C4-2B (cell line): ENCODE measurements at regions not wholly inside any gene's neighbourhood (a gene's known extent, or its start where the extent isn't known, plus 50 kb on each side); places are given as distances from the start of the nearest gene placed in this dataset.
A peak's percentile ranks its signal among the peaks of the same experiment; 100 is the strongest.

Source experiments
- H3K27ac ChIP-seq: fragments of 450-650 bp; 2 replicates; pipeline ENCODE4 v1.5.1; 2017
- ZFX ChIP-seq: fragments of 450-650 bp; IDR thresholded peaks from 2 replicates; pipeline ENCODE4 v1.6.1; 2017
- TF ChIP-seq, protein P1 (sequence below): fragments of 450-650 bp; conservative IDR thresholded peaks from 2 replicates; pipeline ENCODE4 v1.5.1; 2017; ENCODE audit warnings: mild to moderate bottlenecking

DNA sequence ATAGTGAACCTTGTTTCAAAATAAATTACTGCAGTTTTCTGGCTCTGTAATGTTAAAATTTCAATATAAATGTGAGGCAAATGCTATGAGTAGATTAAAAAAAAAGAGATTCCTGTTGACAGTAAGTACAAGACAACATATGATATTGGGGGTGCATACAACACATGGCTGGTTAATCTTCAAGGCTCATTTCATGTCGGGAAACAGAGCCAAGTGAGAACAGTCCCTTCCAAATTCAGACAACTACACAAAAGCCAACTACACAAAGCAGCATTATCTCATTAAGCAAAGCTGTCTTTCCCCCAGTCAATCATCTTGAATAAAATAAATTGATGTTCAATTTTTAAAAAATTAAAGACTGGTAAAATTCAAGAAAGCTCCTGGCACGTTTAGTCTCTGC is 549.2 kb downstream of the CCDC85A start:
- no peak for TF ChIP-seq ZFX
- TF ChIP-seq, protein P1, sequence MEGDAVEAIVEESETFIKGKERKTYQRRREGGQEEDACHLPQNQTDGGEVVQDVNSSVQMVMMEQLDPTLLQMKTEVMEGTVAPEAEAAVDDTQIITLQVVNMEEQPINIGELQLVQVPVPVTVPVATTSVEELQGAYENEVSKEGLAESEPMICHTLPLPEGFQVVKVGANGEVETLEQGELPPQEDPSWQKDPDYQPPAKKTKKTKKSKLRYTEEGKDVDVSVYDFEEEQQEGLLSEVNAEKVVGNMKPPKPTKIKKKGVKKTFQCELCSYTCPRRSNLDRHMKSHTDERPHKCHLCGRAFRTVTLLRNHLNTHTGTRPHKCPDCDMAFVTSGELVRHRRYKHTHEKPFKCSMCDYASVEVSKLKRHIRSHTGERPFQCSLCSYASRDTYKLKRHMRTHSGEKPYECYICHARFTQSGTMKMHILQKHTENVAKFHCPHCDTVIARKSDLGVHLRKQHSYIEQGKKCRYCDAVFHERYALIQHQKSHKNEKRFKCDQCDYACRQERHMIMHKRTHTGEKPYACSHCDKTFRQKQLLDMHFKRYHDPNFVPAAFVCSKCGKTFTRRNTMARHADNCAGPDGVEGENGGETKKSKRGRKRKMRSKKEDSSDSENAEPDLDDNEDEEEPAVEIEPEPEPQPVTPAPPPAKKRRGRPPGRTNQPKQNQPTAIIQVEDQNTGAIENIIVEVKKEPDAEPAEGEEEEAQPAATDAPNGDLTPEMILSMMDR = no peak
- H3K27ac ChIP-seq = no peak overlapping the region

DNA sequence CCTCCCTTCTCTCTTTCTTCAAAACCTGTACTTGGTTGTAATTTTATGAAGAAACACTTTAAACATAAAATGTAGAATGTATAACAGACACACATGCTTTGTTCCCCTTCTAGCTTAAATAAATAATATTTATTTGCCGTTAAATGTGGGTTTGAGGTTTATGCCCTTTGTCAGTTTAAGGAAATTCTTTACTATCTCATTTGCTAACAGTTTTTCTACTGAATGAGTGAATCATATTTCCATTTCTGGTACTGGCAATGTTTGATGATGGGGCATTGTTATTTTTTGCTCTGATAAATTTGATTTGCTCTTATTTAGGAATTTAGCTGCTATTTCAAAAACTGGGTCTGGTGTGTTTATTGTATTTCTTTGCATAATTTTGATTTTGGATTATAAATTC is 555.6 kb downstream of the CCDC85A start:
- TF ChIP-seq, protein P1 = no peak
- no peak for TF ChIP-seq ZFX

DNA sequence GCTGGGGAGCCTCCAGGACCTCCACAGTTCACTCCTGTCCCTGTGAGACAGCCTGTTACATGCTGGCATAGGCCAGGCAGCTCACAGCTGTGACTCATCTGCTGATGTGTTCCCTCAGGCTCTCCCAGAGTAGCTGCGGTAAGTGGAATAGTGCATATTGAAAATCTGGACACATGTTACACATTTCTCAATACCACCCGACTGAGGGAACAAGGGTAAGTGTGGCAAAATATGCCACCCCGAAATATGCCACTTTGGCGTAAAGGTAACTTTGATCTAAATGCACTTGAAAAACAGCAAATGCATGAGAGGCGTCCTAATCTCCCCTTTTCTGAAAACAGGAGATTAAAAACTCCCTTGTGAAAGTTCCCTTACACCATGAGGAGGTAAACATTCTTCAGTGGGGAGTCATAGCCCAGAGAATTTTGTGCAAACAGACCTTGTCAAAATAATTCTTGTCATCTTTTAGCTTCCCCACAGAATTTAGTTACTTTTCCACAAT is 557.9 kb downstream of the CCDC85A start:
- no peak overlapping the region for H3K27ac ChIP-seq
- TF ChIP-seq ZFX = no peak
- TF ChIP-seq, protein P1 = no peak

More for the DNA sequence above, 555.6 kb downstream of the CCDC85A start:
- no peak overlapping the region for H3K27ac ChIP-seq

DNA sequence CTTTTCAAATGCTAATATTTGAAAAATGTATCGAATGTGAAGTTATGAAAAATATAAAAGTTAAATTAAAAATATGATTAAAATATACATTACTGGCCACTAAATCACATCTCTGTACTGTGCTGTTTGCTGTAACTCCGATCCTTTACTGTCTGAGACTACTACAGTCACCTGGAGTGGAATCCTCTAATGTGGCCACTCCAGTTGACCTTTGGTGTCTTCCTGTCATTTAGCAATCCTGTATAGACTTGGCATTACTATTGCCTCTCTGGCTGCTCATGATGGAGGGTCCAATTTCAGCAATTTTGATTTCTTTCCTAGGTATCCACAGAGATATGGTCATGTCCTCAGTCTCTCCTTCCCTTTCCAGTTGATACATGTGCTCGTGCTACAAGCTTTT is 560.0 kb downstream of the CCDC85A start:
- H3K27ac ChIP-seq = no peak overlapping the region

DNA sequence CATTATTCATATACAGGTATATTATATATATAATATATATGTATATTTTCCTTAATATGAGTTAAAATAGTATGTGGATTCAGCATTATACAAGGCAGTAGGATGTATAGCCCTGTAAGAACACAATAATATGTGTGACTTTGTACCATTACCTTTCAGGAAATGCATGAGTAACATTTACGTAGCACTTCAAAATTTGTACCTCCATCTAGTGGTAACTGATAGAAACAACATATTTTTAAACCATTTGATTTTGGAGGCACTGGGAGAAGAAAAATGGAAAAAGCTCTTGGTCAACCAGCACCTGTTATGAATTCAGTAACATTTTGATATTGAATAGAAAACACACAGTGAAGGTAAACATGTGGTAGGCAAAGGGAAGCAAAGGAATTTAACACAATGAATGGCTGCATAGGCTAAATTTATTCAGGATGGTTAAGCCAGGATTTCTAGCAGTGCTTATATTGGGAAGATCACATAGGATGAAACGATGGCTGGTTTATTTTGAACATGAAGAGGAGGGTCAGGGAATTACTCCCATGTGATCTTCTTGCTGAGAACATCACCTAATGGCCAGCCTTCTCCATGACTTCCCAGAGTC is 565.5 kb downstream of the CCDC85A start:
- no peak overlapping the region for H3K27ac ChIP-seq
- no peak for TF ChIP-seq ZFX
- TF ChIP-seq, protein P1 = peak; percentile 44

More for the DNA sequence above, 560.0 kb downstream of the CCDC85A start:
- no peak for TF ChIP-seq ZFX
- TF ChIP-seq, protein P1 = no peak

DNA sequence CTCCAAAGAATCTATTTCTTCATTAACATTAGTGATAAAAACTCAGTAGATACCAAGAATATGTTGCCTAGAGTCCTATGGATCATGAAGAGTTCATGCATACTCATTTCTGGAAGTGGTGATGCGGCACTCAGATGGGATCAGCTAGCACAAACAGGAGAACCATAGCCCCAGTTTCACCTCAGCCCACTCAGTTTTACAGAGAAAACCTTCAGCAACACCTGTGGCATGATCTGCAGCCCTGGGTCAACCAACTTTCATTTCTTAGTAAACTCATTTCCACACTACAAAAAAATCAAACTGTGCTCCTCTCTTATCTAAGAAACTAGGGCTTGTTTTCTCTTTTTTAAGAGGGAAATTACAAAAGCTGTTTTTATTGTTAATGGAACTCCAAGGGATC is 569.4 kb downstream of the CCDC85A start:
- H3K27ac ChIP-seq = no peak overlapping the region
- no peak for TF ChIP-seq ZFX
- TF ChIP-seq, protein P1 = no peak

DNA sequence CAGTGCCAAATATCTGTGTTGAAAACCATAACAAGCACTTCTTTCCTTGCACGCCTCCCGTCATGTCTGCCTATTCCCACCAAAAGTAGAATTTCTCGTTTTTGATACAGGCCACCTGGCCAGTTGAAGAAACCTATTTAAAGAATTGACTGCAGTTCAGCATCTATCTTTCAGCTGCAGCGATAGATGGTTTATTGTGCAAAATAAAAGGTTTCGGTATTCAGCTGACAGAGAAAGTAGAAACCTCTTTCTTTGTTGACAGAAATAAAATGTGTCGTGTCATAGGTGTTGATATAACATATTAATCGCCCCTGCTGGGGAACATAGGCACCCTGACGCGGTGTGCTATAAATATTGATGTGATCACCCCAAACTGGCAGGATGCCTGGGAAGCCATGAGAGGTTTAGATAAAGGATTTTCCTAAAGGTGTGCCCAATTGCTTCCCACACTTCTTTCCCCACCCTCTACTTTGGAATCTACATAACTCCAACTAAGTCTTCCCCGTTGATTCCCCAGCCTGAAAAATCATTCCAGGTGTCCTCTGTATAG is 570.4 kb downstream of the CCDC85A start:
- TF ChIP-seq ZFX = no peak
- TF ChIP-seq, protein P1 = no peak
- H3K27ac ChIP-seq = no peak overlapping the region
